Suprapubic skin (tissue), 4 donors: ENCODE measurements at regions not wholly inside any gene's neighbourhood (a gene's known extent, or its start where the extent isn't known, plus 50 kb on each side); places are given as distances from the start of the nearest gene placed in this dataset.

Experiments
- DNase-seq, 2 donors: peaks; one replicate each; pipeline ENCODE4 v3.0.0-alpha.2; 2019; ENCODE audit warnings: low spot score in 2 of 2
- H3K27ac ChIP-seq: fragments of 200-600 bp; sonication (generic); one replicate; pipeline ENCODE4 v1.5.1; 2019
- H3K27me3 ChIP-seq: fragments of 200-600 bp; sonication (generic); one replicate; pipeline ENCODE4 v1.5.1; 2019
- H3K36me3 ChIP-seq: fragments of 200-600 bp; sonication (generic); one replicate; pipeline ENCODE4 v1.5.1; 2019
- H3K4me1 ChIP-seq: fragments of 200-600 bp; sonication (generic); one replicate; pipeline ENCODE4 v1.5.1; 2019
- H3K4me3 ChIP-seq: fragments of 200-600 bp; sonication (generic); one replicate; pipeline ENCODE4 v1.5.1; 2019; ENCODE audit warnings: mild to moderate bottlenecking
- H3K9me3 ChIP-seq: fragments of 200-600 bp; sonication (generic); one replicate; pipeline ENCODE4 v1.5.1; 2019
- EP300 ChIP-seq: sonication (generic); formaldehyde crosslinking; IDR thresholded peaks from one replicate; pipeline ENCODE4 v1.6.1; 2017; ENCODE audit warnings: antibody characterized with exemption
- POLR2A ChIP-seq, 2 donors: fragments of 450-650 bp; IDR thresholded peaks; one replicate each; pipeline ENCODE4 v1.6.1; 2017; ENCODE audit warnings: antibody characterized with exemption in 2 of 2, mild to moderate bottlenecking in 2 of 2, moderate library complexity in 2 of 2
- POLR2AphosphoS5 ChIP-seq, 3 donors: sonication (generic); formaldehyde crosslinking; IDR thresholded peaks; one replicate each; pipeline ENCODE4 v1.6.1; 2017; ENCODE audit warnings: antibody characterized with exemption in 3 of 3
- WGBS: methylation state at CpG from one replicate; pipeline ENCODE4 v1.1.5; 2018; 5-methylcytosine and 5-hydroxymethylcytosine counted together
- TF ChIP-seq, protein P1 (sequence below), 2 donors: fragments of 200-600 bp in 1 of 2; fragments of 450-650 bp in 1 of 2; sonication (generic) in 1 of 2; IDR thresholded peaks; one replicate each; pipeline ENCODE4 v1.5.1; 2016 to 2019; ENCODE audit warnings: antibody characterized with exemption in 2 of 2, mild to moderate bottlenecking in 1 of 2, moderate library complexity in 1 of 2

DNA sequence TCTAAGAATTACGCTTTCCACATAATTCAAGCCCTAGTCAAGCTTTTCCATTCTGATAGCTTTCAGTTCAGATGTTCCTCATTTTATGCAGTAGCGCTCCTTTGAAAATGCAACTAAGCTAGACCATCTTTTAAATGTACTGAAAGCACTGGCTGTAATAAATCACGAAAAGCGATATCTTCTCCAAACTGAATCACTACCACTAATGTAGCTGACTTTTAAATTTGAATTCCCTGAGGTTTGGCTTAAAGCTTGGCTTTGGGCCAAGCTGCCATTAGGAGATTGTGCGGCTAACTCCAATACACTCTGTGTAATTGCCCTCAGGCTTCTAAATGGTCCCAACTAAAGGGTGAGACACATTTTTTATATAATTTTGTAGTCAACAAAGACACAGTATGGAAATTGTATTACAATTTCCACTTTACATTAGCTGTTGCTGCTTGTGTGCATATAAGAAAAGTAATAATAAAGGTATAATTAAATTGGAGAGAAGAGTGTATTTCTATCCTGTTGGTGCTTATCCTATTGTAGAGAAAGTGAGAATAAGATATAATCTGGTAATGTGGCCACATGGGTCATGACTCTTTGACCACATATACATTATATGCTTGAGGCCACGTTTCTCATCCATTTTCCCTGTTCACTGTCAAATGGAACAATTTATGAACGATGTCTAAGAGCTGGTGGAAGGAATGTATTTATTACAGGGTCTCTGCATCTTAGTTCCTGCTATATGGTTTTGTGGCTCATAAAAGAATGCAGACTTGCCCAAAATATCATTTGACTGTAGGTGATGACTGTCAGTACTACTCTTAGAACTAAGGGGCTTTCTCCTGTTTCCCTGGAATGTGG is 118.7 kb upstream of the TAF11L2 start:
- Histone ChIP-seq H3K4me1 (no peaks in the 10 kb centered on the region), H3K27ac (no peak overlapping the region), H3K4me3 (no peak overlapping the region), H3K27me3 (no peaks in the 10 kb centered on the region), H3K9me3 (no peaks in the 10 kb centered on the region), H3K36me3 (no peaks in the 10 kb centered on the region)
- WGBS: 64% methylated on average over 7 of the region's 7 CpGs
- DNase-seq: no peak
- no peak for TF ChIP-seq POLR2A (IDR thresholded peaks at IDR 0.05)
- TF ChIP-seq, protein P1, sequence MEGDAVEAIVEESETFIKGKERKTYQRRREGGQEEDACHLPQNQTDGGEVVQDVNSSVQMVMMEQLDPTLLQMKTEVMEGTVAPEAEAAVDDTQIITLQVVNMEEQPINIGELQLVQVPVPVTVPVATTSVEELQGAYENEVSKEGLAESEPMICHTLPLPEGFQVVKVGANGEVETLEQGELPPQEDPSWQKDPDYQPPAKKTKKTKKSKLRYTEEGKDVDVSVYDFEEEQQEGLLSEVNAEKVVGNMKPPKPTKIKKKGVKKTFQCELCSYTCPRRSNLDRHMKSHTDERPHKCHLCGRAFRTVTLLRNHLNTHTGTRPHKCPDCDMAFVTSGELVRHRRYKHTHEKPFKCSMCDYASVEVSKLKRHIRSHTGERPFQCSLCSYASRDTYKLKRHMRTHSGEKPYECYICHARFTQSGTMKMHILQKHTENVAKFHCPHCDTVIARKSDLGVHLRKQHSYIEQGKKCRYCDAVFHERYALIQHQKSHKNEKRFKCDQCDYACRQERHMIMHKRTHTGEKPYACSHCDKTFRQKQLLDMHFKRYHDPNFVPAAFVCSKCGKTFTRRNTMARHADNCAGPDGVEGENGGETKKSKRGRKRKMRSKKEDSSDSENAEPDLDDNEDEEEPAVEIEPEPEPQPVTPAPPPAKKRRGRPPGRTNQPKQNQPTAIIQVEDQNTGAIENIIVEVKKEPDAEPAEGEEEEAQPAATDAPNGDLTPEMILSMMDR (IDR thresholded peaks at IDR 0.05): no peak
- TF ChIP-seq EP300: no peak
- no peak for TF ChIP-seq POLR2AphosphoS5 (IDR thresholded peaks at IDR 0.05)

- 93% methylated on average over 2 of the region's 2 CpGs for WGBS
- Histone ChIP-seq H3K27ac (no peak overlapping the region), H3K9me3 (no peaks in the 10 kb centered on the region), H3K4me3 (no peak overlapping the region), H3K4me1 (no peaks in the 10 kb centered on the region), H3K36me3 (no peaks in the 10 kb centered on the region), H3K27me3 (no peaks in the 10 kb centered on the region)
- TF ChIP-seq, protein P1 (IDR thresholded peaks at IDR 0.05): no peak
- TF ChIP-seq POLR2A (IDR thresholded peaks at IDR 0.05) (no peak), EP300 (no peak), POLR2AphosphoS5 (IDR thresholded peaks at IDR 0.05) (no peak)
- no peak for DNase-seq
Measured at GRCh38 chr5:17381932-17382331, 116.1 kb upstream of the TAF11L2 start.

GRCh38 chr5:17383526-17383925 is 114.5 kb upstream of the TAF11L2 start:
- no peaks in the 10 kb centered on the region for H3K36me3 ChIP-seq
- H3K27ac ChIP-seq: no peak overlapping the region
- H3K4me1 ChIP-seq: no peaks in the 10 kb centered on the region
- WGBS: 47% methylated on average over 3 of the region's 3 CpGs
- DNase-seq: no peak
- H3K9me3 ChIP-seq: no peaks in the 10 kb centered on the region
- no peaks in the 10 kb centered on the region for H3K27me3 ChIP-seq
- H3K4me3 ChIP-seq: no peak overlapping the region
- TF ChIP-seq, protein P1 (IDR thresholded peaks at IDR 0.05): no peak
- TF ChIP-seq EP300 (no peak), POLR2AphosphoS5 (IDR thresholded peaks at IDR 0.05) (no peak), POLR2A (IDR thresholded peaks at IDR 0.05) (no peak)

DNA sequence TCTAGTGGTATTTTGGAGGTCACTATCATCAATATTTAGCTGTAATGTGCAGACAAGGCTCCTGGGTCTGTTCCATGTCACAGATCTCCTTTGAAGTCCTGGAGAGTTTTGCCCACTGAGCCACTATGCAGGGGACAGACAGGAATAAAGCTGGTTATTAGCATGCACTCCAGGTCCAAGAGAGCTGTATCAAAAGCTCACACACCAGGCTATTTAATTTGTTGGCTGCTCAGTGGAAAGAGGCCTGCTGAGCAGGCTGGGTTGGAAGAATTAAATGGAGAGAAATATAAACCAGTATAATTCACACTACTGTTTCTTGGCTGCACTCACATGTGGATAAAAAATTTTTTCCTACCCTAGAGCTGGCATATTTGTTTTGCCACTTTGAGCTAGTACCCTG is 113.8 kb upstream of the TAF11L2 start:
- no peaks in the 10 kb centered on the region for H3K9me3 ChIP-seq
- no peak overlapping the region for H3K4me3 ChIP-seq
- H3K27me3 ChIP-seq: no peaks in the 10 kb centered on the region
- H3K36me3 ChIP-seq: no peaks in the 10 kb centered on the region
- no peaks in the 10 kb centered on the region for H3K4me1 ChIP-seq
- no peak overlapping the region for H3K27ac ChIP-seq
- DNase-seq: no peak
- TF ChIP-seq, protein P1 (IDR thresholded peaks at IDR 0.05): no peak
- TF ChIP-seq POLR2AphosphoS5 (IDR thresholded peaks at IDR 0.05): no peak
- TF ChIP-seq POLR2A (IDR thresholded peaks at IDR 0.05): no peak
- TF ChIP-seq EP300: no peak

GRCh38 chr5:17388717-17389116 is 109.3 kb upstream of the TAF11L2 start:
- 87% methylated on average over 1 of the region's 1 CpG for WGBS
- Histone ChIP-seq H3K4me1 (no peaks in the 10 kb centered on the region), H3K36me3 (no peaks in the 10 kb centered on the region), H3K4me3 (no peak overlapping the region), H3K27ac (no peak overlapping the region), H3K27me3 (no peaks in the 10 kb centered on the region), H3K9me3 (no peaks in the 10 kb centered on the region)
- TF ChIP-seq EP300 (no peak), POLR2A (IDR thresholded peaks at IDR 0.05) (no peak), POLR2AphosphoS5 (IDR thresholded peaks at IDR 0.05) (no peak)
- TF ChIP-seq, protein P1 (IDR thresholded peaks at IDR 0.05): no peak
- no peak for DNase-seq
